DOHH2 (cell line): ENCODE measurements at regions not wholly inside any gene's neighbourhood (a gene's known extent, or its start where the extent isn't known, plus 50 kb on each side); places are given as distances from the start of the nearest gene placed in this dataset.

Experiments used
- EZH2phosphoT487 ChIP-seq: fragments of 200-600 bp; sonication (generic); IDR thresholded peaks from 2 replicates; pipeline ENCODE4 v1.6.1; 2017; ENCODE audit warnings: borderline replicate concordance, mild to moderate bottlenecking, antibody characterized with exemption, low read length, moderate library complexity, mixed read lengths
- TF ChIP-seq, protein P1 (sequence below): fragments of 200-600 bp; sonication (generic); IDR thresholded peaks from one replicate; pipeline ENCODE4 v1.5.1; 2014; ENCODE audit warnings: antibody characterized with exemption, mild to moderate bottlenecking, low read depth, low read length; ENCODE audit not compliant: poor library complexity, severe bottlenecking

DNA sequence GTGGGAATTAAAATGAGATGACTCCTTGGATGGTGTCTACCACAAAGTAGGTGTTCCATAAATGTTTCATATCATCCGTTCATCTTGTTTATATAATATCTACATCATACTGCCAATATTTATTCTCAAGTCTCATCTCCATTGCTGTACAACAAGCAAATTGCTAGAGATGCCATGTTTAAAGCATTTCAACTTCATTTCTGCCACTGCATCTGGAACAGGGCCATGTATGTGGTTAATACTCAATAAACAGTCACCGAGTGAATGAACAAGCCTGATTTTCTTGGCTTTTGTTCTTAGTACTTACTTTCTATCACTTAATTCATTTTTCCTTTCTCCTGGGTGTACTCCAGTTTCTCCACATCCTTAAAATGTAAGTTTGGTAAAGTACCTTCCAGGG, 107.6 kb downstream of the KCNJ2 start:
- TF ChIP-seq, protein P1, sequence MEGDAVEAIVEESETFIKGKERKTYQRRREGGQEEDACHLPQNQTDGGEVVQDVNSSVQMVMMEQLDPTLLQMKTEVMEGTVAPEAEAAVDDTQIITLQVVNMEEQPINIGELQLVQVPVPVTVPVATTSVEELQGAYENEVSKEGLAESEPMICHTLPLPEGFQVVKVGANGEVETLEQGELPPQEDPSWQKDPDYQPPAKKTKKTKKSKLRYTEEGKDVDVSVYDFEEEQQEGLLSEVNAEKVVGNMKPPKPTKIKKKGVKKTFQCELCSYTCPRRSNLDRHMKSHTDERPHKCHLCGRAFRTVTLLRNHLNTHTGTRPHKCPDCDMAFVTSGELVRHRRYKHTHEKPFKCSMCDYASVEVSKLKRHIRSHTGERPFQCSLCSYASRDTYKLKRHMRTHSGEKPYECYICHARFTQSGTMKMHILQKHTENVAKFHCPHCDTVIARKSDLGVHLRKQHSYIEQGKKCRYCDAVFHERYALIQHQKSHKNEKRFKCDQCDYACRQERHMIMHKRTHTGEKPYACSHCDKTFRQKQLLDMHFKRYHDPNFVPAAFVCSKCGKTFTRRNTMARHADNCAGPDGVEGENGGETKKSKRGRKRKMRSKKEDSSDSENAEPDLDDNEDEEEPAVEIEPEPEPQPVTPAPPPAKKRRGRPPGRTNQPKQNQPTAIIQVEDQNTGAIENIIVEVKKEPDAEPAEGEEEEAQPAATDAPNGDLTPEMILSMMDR, result no peak
- no peak for TF ChIP-seq EZH2phosphoT487
